GM12878 (cell line): ENCODE measurements at regions not wholly inside any gene's neighbourhood (a gene's known extent, or its start where the extent isn't known, plus 50 kb on each side); places are given as distances from the start of the nearest gene placed in this dataset.

ENCODE experiments used
- IRF4 ChIP-seq: IDR thresholded peaks from 2 replicates; pipeline ENCODE4 v1.6.1; 2011; ENCODE audit warnings: low read depth, low read length
- MEF2A ChIP-seq: IDR thresholded peaks from 2 replicates; pipeline ENCODE4 v1.6.1; 2011; ENCODE audit warnings: low read depth, mild to moderate bottlenecking, low read length, moderate library complexity; ENCODE audit not compliant: insufficient read depth
- NFYB ChIP-seq: IDR thresholded peaks from 2 replicates; pipeline ENCODE4 v1.6.1; 2011; ENCODE audit warnings: low read depth, mild to moderate bottlenecking, low read length, improper control_type of control experiment, moderate library complexity; ENCODE audit not compliant: insufficient read depth
- PBX3 ChIP-seq: IDR thresholded peaks from 2 replicates; pipeline ENCODE4 v1.6.1; 2011; ENCODE audit warnings: mild to moderate bottlenecking, low read depth, low read length, moderate library complexity; ENCODE audit not compliant: insufficient replicate concordance
- YBX1 ChIP-seq: fragments of 450-650 bp; IDR thresholded peaks from 2 replicates; pipeline ENCODE4 v1.6.1; 2016; ENCODE audit warnings: antibody characterized with exemption
- ZBTB40 ChIP-seq: fragments of 450-650 bp; IDR thresholded peaks from 2 replicates; pipeline ENCODE4 v1.6.1; 2016; ENCODE audit warnings: mild to moderate bottlenecking, moderate library complexity, borderline replicate concordance
- TF ChIP-seq, protein P1 (sequence below), 3 experiments: IDR thresholded peaks in 2 of 3; conservative IDR thresholded peaks in 1 of 3; 2 replicates each; pipeline ENCODE4 v1.5.1; 2011; ENCODE audit warnings: low read depth in 3 of 3, low read length in 3 of 3, mild to moderate bottlenecking in 3 of 3, control low read depth in 2 of 3, moderate library complexity in 2 of 3, inconsistent platforms in 1 of 3, mixed read lengths in 1 of 3; ENCODE audit not compliant: control insufficient read depth in 2 of 3, insufficient read depth in 1 of 3; ENCODE audit errors: extremely low read depth in 1 of 3

DNA sequence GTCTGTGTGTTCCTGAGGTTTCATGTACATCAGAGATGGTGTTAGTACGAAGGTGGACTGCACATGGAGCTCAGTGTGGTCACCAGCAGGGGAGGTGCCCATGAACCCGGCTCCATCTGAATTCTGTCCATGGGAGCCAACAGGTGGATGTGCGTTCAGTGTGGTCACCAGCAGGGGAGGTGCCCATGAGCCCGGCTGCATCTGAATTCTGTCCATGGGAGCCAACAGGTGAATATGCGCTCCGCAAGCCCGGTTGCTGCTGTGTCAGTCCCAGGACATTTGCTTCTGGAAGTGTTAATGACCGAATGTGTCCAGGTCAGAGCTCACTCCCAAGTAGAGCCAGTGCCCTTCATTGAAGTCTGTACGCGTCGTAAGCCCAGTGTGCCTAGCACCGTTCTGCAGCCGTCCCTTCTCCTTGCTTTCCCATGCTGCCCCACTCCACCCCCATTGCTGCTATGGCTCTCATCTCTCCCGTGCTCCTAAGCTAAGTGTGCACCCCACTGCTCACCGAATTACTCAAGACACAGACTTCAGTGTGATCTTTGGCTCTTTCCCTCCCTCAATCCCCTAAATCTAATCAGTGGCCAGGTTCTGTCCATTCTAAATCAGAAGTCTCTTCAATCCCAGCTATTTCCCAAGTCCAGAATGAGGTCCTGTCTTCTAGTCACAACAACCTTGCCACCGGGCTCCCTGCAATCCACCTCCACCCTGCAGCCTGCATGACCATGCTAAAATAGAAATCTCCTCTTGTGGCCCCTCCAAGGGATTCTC, 352.4 kb downstream of the TCERG1L start (continued):
- no peak for TF ChIP-seq ZBTB40
- no peak for TF ChIP-seq MEF2A
- TF ChIP-seq PBX3, result no peak
- TF ChIP-seq IRF4, result no peak
- TF ChIP-seq NFYB, result no peak
- no peak for TF ChIP-seq YBX1
- TF ChIP-seq, protein P1, sequence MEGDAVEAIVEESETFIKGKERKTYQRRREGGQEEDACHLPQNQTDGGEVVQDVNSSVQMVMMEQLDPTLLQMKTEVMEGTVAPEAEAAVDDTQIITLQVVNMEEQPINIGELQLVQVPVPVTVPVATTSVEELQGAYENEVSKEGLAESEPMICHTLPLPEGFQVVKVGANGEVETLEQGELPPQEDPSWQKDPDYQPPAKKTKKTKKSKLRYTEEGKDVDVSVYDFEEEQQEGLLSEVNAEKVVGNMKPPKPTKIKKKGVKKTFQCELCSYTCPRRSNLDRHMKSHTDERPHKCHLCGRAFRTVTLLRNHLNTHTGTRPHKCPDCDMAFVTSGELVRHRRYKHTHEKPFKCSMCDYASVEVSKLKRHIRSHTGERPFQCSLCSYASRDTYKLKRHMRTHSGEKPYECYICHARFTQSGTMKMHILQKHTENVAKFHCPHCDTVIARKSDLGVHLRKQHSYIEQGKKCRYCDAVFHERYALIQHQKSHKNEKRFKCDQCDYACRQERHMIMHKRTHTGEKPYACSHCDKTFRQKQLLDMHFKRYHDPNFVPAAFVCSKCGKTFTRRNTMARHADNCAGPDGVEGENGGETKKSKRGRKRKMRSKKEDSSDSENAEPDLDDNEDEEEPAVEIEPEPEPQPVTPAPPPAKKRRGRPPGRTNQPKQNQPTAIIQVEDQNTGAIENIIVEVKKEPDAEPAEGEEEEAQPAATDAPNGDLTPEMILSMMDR (IDR thresholded peaks at IDR 0.05 in 2 of 3, conservative IDR thresholded peaks at IDR 0.05 in 1 of 3; ENCODE audit: control insufficient read depth in 2 of 3, extremely low read depth in 1 of 3, insufficient read depth in 1 of 3, low read depth in 3 of 3, low read length in 3 of 3), result no peak
- TF ChIP-seq, all 136 proteins: peak for 0
